ENCODE measurements at regions not wholly inside any gene's neighbourhood (a gene's known extent, or its start where the extent isn't known, plus 50 kb on each side); places are given as distances from the start of the nearest gene placed in this dataset.
A peak's percentile ranks its signal among the peaks of the same experiment; 100 is the strongest.
"Not testable (repeated sequence)": the region's sequence is repeated elsewhere in the genome, so short reads cannot be mapped to it uniquely, and the experiment has no call there.

- WGBS, 2 experiments (ENCODE audit: extremely low coverage in 2 of 2, insufficient read length in 1 of 2), result no CpG with 5 or more reads among the region's 8 CpGs
- H2AK5ac ChIP-seq (ENCODE audit: low read depth, low read length); H3K4me3 ChIP-seq (ENCODE audit: insufficient read depth, low read depth, low read length); in situ Hi-C loops (cut with MboI; ENCODE audit: low sequenced_read_pairs); H4K8ac ChIP-seq (ENCODE audit: low read depth in 2 of 2, low read length in 2 of 2); H3K4me2 ChIP-seq (ENCODE audit: low read depth, low read length); H2BK5ac ChIP-seq (ENCODE audit: low read depth, low read length, poor library complexity, severe bottlenecking); H2BK15ac ChIP-seq (ENCODE audit: low read depth, low read length); H3K9me1 ChIP-seq (ENCODE audit: insufficient read depth, low read length); H3K9ac ChIP-seq (ENCODE audit: low read depth, low read length); H3K27ac ChIP-seq (ENCODE audit: insufficient read depth, low read length); H3K23ac ChIP-seq (ENCODE audit: low read depth, low read length); H3K4me1 ChIP-seq (ENCODE audit: control insufficient read depth, insufficient read depth, low read length); CTCF ChIA-PET; H2AFZ ChIP-seq (replicated peaks; ENCODE audit: low read length, poor library complexity); ATAC-seq (ENCODE audit: low read depth); H3K36me3 ChIP-seq (ENCODE audit: control insufficient read depth, insufficient read depth, low read length); H3K4ac ChIP-seq (ENCODE audit: low read depth, low read length); H4K20me1 ChIP-seq (ENCODE audit: insufficient read depth, low read length); H3K27me3 ChIP-seq (ENCODE audit: control insufficient read depth, insufficient read depth, low read length); BruUV-seq (replicated peaks); H2BK20ac ChIP-seq (ENCODE audit: low read depth, low read length); H3K56ac ChIP-seq (ENCODE audit: extremely low read depth, insufficient read depth, low read length); POLR2A ChIA-PET (ENCODE audit: unreplicated experiment); H2AK9ac ChIP-seq (replicated peaks; ENCODE audit: low read depth, low read length, poor library complexity); dilution Hi-C loops (cut with HindIII; ENCODE audit: low sequenced_read_pairs, unreplicated experiment); H3K18ac ChIP-seq (ENCODE audit: low read depth, low read length); H3K14ac ChIP-seq (replicated peaks; ENCODE audit: low read depth, low read length); H3K9me3 ChIP-seq (ENCODE audit: control insufficient read depth, insufficient read depth, low read length); intact Hi-C loops (cut with micrococcal nuclease); H4K5ac ChIP-seq (ENCODE audit: low read depth, low read length); H4K91ac ChIP-seq (ENCODE audit: insufficient read depth, low read depth, low read length); H2BK120ac ChIP-seq (ENCODE audit: low read depth, low read length): not testable (repeated sequence)
- H3K79me1 ChIP-seq (ENCODE audit: low read depth in 1 of 2, low read length in 2 of 2), result peaks cover 4 to 17% of the 10 kb centered on the region in 2 experiments; a peak in 1 of 4 replicates
- peak; percentile 35; the same call in 1 of the 2 replicates for TF ChIP-seq NFE2L2 (IDR thresholded peaks at IDR 0.05; ENCODE audit: low read depth, low read length)
- DNase-seq, result peak; percentile 60
Observed at GRCh38 chr2:111385226-111385957, 264.7 kb downstream of the BCL2L11 start.

- WGBS, 2 experiments (ENCODE audit: extremely low coverage in 2 of 2, insufficient read length in 1 of 2), result no CpG with 5 or more reads among the region's 2 CpGs
Observed at GRCh38 chr2:111390605-111391004, 269.9 kb downstream of the BCL2L11 start.

More at GRCh38 chr2:111390605-111391004, 269.9 kb downstream of the BCL2L11 start:
- intact Hi-C loops (cut with micrococcal nuclease); H2BK5ac ChIP-seq (ENCODE audit: low read depth, low read length, poor library complexity, severe bottlenecking); H3K14ac ChIP-seq (replicated peaks; ENCODE audit: low read depth, low read length); H3K18ac ChIP-seq (ENCODE audit: low read depth, low read length); H3K9me3 ChIP-seq (ENCODE audit: control insufficient read depth, insufficient read depth, low read length); H2AFZ ChIP-seq (replicated peaks; ENCODE audit: low read length, poor library complexity); in situ Hi-C loops (cut with MboI; ENCODE audit: low sequenced_read_pairs); H3K4me3 ChIP-seq (ENCODE audit: insufficient read depth, low read depth, low read length); CTCF ChIA-PET; H2BK120ac ChIP-seq (ENCODE audit: low read depth, low read length); POLR2A ChIA-PET (ENCODE audit: unreplicated experiment); H3K56ac ChIP-seq (ENCODE audit: extremely low read depth, insufficient read depth, low read length); H2AK5ac ChIP-seq (ENCODE audit: low read depth, low read length); H2BK20ac ChIP-seq (ENCODE audit: low read depth, low read length); H4K20me1 ChIP-seq (ENCODE audit: insufficient read depth, low read length); H3K4me2 ChIP-seq (ENCODE audit: low read depth, low read length); H3K4ac ChIP-seq (ENCODE audit: low read depth, low read length); H3K27ac ChIP-seq (ENCODE audit: insufficient read depth, low read length); H4K8ac ChIP-seq (ENCODE audit: low read depth in 2 of 2, low read length in 2 of 2); ATAC-seq (ENCODE audit: low read depth); H3K23ac ChIP-seq (ENCODE audit: low read depth, low read length); dilution Hi-C loops (cut with HindIII; ENCODE audit: low sequenced_read_pairs, unreplicated experiment); H3K36me3 ChIP-seq (ENCODE audit: control insufficient read depth, insufficient read depth, low read length); H2AK9ac ChIP-seq (replicated peaks; ENCODE audit: low read depth, low read length, poor library complexity); H2BK15ac ChIP-seq (ENCODE audit: low read depth, low read length); H3K9me1 ChIP-seq (ENCODE audit: insufficient read depth, low read length); BruUV-seq (replicated peaks); H3K4me1 ChIP-seq (ENCODE audit: control insufficient read depth, insufficient read depth, low read length); H3K9ac ChIP-seq (ENCODE audit: low read depth, low read length); H4K91ac ChIP-seq (ENCODE audit: insufficient read depth, low read depth, low read length); H4K5ac ChIP-seq (ENCODE audit: low read depth, low read length); H3K27me3 ChIP-seq (ENCODE audit: control insufficient read depth, insufficient read depth, low read length): not testable (repeated sequence)
- peaks cover 3 to 17% of the 10 kb centered on the region in 2 experiments; a peak in 2 of 4 replicates for H3K79me1 ChIP-seq (ENCODE audit: low read depth in 1 of 2, low read length in 2 of 2)
- DNase-seq, result peak; percentile 28
